Putamen (tissue), 1 donor: ENCODE measurements at regions not wholly inside any gene's neighbourhood (a gene's known extent, or its start where the extent isn't known, plus 50 kb on each side); places are given as distances from the start of the nearest gene placed in this dataset.

Experiments
- DNase-seq: peaks from one replicate; pipeline ENCODE4 v3.0.0-alpha.2; 2016; ENCODE audit warnings: low spot score

- no peak for DNase-seq
Observed at GRCh38 chr9:90023861-90024260, 419.0 kb downstream of the GADD45G start.

GRCh38 chr9:90024409-90024808, 419.6 kb downstream of the GADD45G start:
- no peak for DNase-seq

- DNase-seq: no peak
Observed at GRCh38 chr9:90024823-90025222, 420.0 kb downstream of the GADD45G start.

GRCh38 chr9:90025816-90026215, 421.0 kb downstream of the GADD45G start:
- DNase-seq: no peak

- no peak for DNase-seq
Observed at GRCh38 chr9:90027296-90027790, 422.5 kb downstream of the GADD45G start.

- DNase-seq: no peak
Observed at GRCh38 chr9:90029386-90029785, 424.6 kb downstream of the GADD45G start.

GRCh38 chr9:90029996-90030395, 425.2 kb downstream of the GADD45G start:
- DNase-seq: no peak

- DNase-seq: no peak
Observed at GRCh38 chr9:90032296-90033027, 427.6 kb downstream of the GADD45G start.

GRCh38 chr9:90033028-90033650, 428.3 kb downstream of the GADD45G start:
- DNase-seq: no peak

GRCh38 chr9:90034071-90034470, 429.3 kb downstream of the GADD45G start:
- DNase-seq: no peak

- no peak for DNase-seq
Observed at GRCh38 chr9:90035471-90035870, 430.7 kb downstream of the GADD45G start.

- no peak for DNase-seq
Observed at GRCh38 chr9:90037146-90037797, 432.5 kb downstream of the GADD45G start.

- no peak for DNase-seq
Observed at GRCh38 chr9:90038763-90039162, 434.0 kb downstream of the GADD45G start.

GRCh38 chr9:90044263-90044662, 439.5 kb downstream of the GADD45G start:
- DNase-seq: no peak

GRCh38 chr9:90044710-90045151, 439.9 kb downstream of the GADD45G start:
- no peak for DNase-seq

GRCh38 chr9:90046317-90046861, 441.6 kb downstream of the GADD45G start:
- no peak for DNase-seq

GRCh38 chr9:90047828-90048227, 443.0 kb downstream of the GADD45G start:
- DNase-seq: no peak

- DNase-seq: no peak
Observed at GRCh38 chr9:90052366-90052765, 447.6 kb downstream of the GADD45G start.

GRCh38 chr9:90053027-90053426, 448.2 kb downstream of the GADD45G start:
- no peak for DNase-seq

- DNase-seq: no peak
Observed at GRCh38 chr9:90054810-90055209, 450.0 kb downstream of the GADD45G start.

GRCh38 chr9:90055226-90055625, 450.4 kb downstream of the GADD45G start:
- no peak for DNase-seq

- DNase-seq: no peak
Observed at GRCh38 chr9:90057361-90057760, 452.5 kb downstream of the GADD45G start.
